Esophagus squamous epithelium (tissue), 4 donors: ENCODE measurements at regions not wholly inside any gene's neighbourhood (a gene's known extent, or its start where the extent isn't known, plus 50 kb on each side); places are given as distances from the start of the nearest gene placed in this dataset.

Experiments used
- POLR2A ChIP-seq, 4 donors: fragments of 450-650 bp; IDR thresholded peaks; one replicate each; pipeline ENCODE4 v1.6.1; 2017; ENCODE audit warnings: antibody characterized with exemption in 4 of 4, mild to moderate bottlenecking in 4 of 4, moderate library complexity in 3 of 4
- TF ChIP-seq, protein P1 (sequence below), 6 experiments: fragments of 450-650 bp in 4 of 6; fragments of 200-600 bp in 2 of 6; sonication (generic) in 2 of 6; IDR thresholded peaks; one replicate each; pipeline ENCODE4 v1.5.1; 2016 to 2019; ENCODE audit warnings: antibody characterized with exemption in 6 of 6, mild to moderate bottlenecking in 4 of 6, moderate library complexity in 4 of 6

- TF ChIP-seq, protein P1, sequence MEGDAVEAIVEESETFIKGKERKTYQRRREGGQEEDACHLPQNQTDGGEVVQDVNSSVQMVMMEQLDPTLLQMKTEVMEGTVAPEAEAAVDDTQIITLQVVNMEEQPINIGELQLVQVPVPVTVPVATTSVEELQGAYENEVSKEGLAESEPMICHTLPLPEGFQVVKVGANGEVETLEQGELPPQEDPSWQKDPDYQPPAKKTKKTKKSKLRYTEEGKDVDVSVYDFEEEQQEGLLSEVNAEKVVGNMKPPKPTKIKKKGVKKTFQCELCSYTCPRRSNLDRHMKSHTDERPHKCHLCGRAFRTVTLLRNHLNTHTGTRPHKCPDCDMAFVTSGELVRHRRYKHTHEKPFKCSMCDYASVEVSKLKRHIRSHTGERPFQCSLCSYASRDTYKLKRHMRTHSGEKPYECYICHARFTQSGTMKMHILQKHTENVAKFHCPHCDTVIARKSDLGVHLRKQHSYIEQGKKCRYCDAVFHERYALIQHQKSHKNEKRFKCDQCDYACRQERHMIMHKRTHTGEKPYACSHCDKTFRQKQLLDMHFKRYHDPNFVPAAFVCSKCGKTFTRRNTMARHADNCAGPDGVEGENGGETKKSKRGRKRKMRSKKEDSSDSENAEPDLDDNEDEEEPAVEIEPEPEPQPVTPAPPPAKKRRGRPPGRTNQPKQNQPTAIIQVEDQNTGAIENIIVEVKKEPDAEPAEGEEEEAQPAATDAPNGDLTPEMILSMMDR (IDR thresholded peaks at IDR 0.05), result no peak
- no peak for TF ChIP-seq POLR2A (IDR thresholded peaks at IDR 0.05)
Measured at GRCh38 chr10:91010952-91011351, 90.1 kb upstream of the ANKRD1 start.
